ENCODE measurements at regions not wholly inside any gene's neighbourhood (a gene's known extent, or its start where the extent isn't known, plus 50 kb on each side); places are given as distances from the start of the nearest gene placed in this dataset.

DNA sequence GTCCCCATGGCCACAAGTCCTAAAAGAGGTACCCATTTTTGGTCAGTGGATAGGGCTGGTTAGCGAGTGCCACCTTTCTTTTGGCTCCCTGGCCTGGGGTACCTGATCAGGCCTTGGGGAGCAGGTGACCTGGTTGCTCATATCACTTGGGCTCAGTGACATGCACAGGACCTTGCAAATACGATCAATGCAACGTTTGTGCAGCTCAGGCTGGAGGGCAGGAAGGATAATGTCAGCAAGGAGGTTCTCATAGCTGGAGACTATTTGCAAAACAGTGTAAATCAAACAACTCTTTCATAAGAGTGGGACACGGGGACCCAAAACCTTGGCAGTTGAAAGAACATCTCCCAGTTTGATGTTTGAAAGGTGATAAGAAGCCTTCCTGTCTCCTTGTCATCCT lies 127.4 kb upstream of the CADM1 start:
- TF ChIP-seq POLR2A (IDR thresholded peaks at IDR 0.05), result no peak
- TF ChIP-seq, protein P1, sequence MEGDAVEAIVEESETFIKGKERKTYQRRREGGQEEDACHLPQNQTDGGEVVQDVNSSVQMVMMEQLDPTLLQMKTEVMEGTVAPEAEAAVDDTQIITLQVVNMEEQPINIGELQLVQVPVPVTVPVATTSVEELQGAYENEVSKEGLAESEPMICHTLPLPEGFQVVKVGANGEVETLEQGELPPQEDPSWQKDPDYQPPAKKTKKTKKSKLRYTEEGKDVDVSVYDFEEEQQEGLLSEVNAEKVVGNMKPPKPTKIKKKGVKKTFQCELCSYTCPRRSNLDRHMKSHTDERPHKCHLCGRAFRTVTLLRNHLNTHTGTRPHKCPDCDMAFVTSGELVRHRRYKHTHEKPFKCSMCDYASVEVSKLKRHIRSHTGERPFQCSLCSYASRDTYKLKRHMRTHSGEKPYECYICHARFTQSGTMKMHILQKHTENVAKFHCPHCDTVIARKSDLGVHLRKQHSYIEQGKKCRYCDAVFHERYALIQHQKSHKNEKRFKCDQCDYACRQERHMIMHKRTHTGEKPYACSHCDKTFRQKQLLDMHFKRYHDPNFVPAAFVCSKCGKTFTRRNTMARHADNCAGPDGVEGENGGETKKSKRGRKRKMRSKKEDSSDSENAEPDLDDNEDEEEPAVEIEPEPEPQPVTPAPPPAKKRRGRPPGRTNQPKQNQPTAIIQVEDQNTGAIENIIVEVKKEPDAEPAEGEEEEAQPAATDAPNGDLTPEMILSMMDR (IDR thresholded peaks at IDR 0.05), result no peak
- no peaks in the 10 kb centered on the region for H3K4me1 ChIP-seq (replicated peaks in 1 of 2)
- no peak overlapping the region for H3K27ac ChIP-seq
- DNase-seq, result no peak
- no peaks in the 10 kb centered on the region for H3K36me3 ChIP-seq (replicated peaks in 1 of 2)
- 82 to 93% (median 86%) methylated on average over 4 of the region's 4 CpGs for WGBS, 4 donors
- no peak overlapping the region for H3K4me3 ChIP-seq
- intact Hi-C loops (cut with DNase I), result no loop called here
- H3K9me3 ChIP-seq (replicated peaks in 1 of 3), result no peaks in the 10 kb centered on the region
- no peaks in the 10 kb centered on the region for H3K27me3 ChIP-seq

DNA sequence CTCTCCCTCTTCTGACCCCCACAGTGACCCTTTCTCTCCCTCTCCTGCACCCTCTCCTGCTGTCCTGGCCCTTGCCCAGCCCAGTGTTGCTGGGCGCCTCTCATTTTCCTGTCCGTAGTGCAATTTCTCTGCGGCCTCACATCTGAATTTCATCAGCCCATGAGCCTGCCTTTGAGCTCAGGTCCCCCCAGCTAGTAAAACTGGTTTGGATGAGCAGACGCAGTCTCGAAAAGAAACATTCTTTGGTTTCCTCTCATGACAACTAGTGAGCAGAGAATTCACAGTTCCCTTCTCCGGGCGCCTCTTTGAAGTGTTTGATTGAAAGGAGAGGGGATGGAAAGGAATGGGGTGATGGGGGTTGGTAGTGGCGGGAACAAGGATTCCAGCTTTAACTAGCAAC lies 126.0 kb upstream of the CADM1 start:
- no peaks in the 10 kb centered on the region for H3K27me3 ChIP-seq
- no peaks in the 10 kb centered on the region for H3K9me3 ChIP-seq (replicated peaks in 1 of 3)
- no peak overlapping the region for H3K27ac ChIP-seq
- 75 to 87% (median 79%) methylated on average over 8 of the region's 8 CpGs for WGBS, 4 donors
- no peaks in the 10 kb centered on the region for H3K36me3 ChIP-seq (replicated peaks in 1 of 2)
- no peak for DNase-seq
- H3K4me3 ChIP-seq, result no peak overlapping the region
- TF ChIP-seq POLR2A (IDR thresholded peaks at IDR 0.05), result no peak
- TF ChIP-seq, protein P1 (IDR thresholded peaks at IDR 0.05), result no peak
- no peaks in the 10 kb centered on the region for H3K4me1 ChIP-seq (replicated peaks in 1 of 2)
- intact Hi-C loops (cut with DNase I), result no loop called here

DNA sequence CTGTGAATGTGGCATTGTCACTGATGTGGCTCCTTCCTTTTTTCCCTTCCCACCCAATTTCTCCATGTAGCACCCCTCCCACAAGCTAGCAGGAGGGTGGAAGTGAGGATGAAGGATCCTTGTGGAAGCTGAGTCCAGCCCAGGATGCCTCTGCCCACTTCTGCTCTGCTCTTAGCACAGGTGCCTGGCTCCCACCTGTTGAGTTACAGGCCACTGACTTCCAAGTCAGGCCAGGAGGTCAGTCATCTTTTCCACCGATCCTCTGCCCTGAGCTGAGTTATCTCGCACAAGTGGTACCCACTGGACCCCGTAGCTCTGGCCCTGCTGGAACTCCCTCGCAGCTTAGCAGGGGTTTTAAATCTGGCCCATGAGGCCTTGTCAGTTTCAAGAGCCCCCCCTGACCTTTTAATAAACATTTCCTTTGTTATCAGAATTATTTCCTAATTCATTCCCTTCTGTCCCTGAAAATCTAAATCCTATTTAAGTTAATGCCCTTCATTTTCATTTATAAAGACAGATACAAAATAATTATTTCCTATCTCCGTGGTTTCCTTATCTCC lies 125.3 kb upstream of the CADM1 start:
- intact Hi-C loops (cut with DNase I), result no loop called here
- no peak for TF ChIP-seq POLR2A (IDR thresholded peaks at IDR 0.05)
- TF ChIP-seq, protein P1 (IDR thresholded peaks at IDR 0.05), result no peak
- no peaks in the 10 kb centered on the region for H3K36me3 ChIP-seq (replicated peaks in 1 of 2)
- H3K9me3 ChIP-seq (replicated peaks in 1 of 3), result no peaks in the 10 kb centered on the region
- H3K27ac ChIP-seq, result no peak overlapping the region
- H3K4me1 ChIP-seq (replicated peaks in 1 of 2), result no peaks in the 10 kb centered on the region
- H3K27me3 ChIP-seq, result no peaks in the 10 kb centered on the region
- DNase-seq, result no peak
- no peak overlapping the region for H3K4me3 ChIP-seq
- WGBS, 4 donors, result 81 to 88% (median 85%) methylated on average over 5 of the region's 5 CpGs

DNA sequence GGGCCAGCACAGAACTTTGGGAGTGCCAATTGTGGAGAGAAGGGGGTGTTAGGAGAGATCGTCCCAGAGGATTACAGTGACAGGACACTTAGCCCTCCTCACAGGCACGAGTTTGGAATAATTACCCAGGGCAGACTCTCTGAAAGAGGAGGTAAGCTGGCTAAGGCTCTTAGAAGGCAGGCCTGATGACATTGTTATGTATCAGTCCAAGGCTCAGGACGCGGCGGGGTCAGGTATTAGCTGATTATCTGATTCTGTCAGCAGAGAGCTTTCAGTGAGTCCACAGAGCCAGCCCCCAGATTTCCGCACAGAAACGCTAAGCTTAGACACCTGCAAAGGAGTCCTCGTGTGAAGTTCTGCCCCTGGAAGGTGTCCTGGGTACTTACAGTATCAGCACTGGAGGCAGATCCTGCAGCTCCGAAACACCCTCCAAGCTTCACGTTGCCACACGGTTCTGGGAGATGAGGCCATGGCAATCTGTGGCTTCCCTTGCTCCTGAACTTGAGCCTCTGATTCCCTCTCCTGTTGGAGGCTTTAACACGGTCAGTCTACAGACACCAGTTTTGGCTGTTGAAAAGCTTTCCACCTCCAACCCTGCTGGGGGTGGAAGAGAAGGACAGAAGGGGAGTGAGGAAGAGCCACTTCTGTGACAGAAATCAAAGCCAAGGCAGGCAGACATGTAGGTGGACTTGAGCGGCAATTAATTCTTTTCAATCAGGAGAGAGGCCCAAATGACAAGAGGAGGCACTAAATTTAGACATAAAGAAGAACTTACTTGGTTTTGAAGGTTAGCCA lies 123.6 kb upstream of the CADM1 start:
- Histone ChIP-seq H3K27me3 (no peaks in the 10 kb centered on the region), H3K27ac (no peak overlapping the region), H3K9me3 (replicated peaks in 1 of 3) (no peaks in the 10 kb centered on the region), H3K4me3 (no peak overlapping the region), H3K36me3 (replicated peaks in 1 of 2) (no peaks in the 10 kb centered on the region), H3K4me1 (replicated peaks in 1 of 2) (peaks cover 0 to 5% of the 10 kb centered on the region in 2 donors)
- no peak for TF ChIP-seq POLR2A (IDR thresholded peaks at IDR 0.05)
- TF ChIP-seq, protein P1 (IDR thresholded peaks at IDR 0.05), result no peak
- WGBS, 4 donors, result 86 to 97% (median 91%) methylated on average over 13 of the region's 13 CpGs
- intact Hi-C loops (cut with DNase I), result no loop called here
- no peak for DNase-seq
